Skin epidermis (tissue), 12 donors: ENCODE measurements at regions not wholly inside any gene's neighbourhood (a gene's known extent, or its start where the extent isn't known, plus 50 kb on each side); places are given as distances from the start of the nearest gene placed in this dataset.
A peak's percentile ranks its signal among the peaks of the same experiment; 100 is the strongest.
"Not testable (repeated sequence)": the region's sequence is repeated elsewhere in the genome, so short reads cannot be mapped to it uniquely, and the experiment has no call there.

Experiments used
- H3K27ac ChIP-seq, 21 experiments: fragments of 200-600 bp; sonication (generic) in 11 of 21; one replicate each; pipeline ENCODE4 v1.5.0; 2020; ENCODE audit warnings: mild to moderate bottlenecking in 3 of 21, inconsistent platforms in 2 of 21, moderate library complexity in 2 of 21
- H3K4me3 ChIP-seq, 7 experiments: fragments of 200-600 bp; sonication (generic) in 2 of 7; one replicate each; pipeline ENCODE4 v1.5.0; 2020; ENCODE audit warnings: inconsistent platforms in 2 of 7, mild to moderate bottlenecking in 2 of 7, moderate library complexity in 1 of 7

GRCh38 chr14:57066463-57066862 lies 202.2 kb downstream of the EXOC5 start:
- Histone ChIP-seq H3K4me3 (no peak overlapping the region), H3K27ac (no peak overlapping the region)

GRCh38 chr14:57061009-57061711 lies 207.5 kb downstream of the EXOC5 start:
- Histone ChIP-seq H3K4me3 (no peak overlapping the region), H3K27ac (no peak overlapping the region)

GRCh38 chr14:57060276-57060955 lies 208.3 kb downstream of the EXOC5 start:
- H3K27ac ChIP-seq: peak overlapping the region in 5 of 21 experiments; percentile 3 to 73 (median 40)
- no peak overlapping the region for H3K4me3 ChIP-seq

GRCh38 chr14:57058319-57058718 lies 210.4 kb downstream of the EXOC5 start:
- H3K4me3 ChIP-seq: no peak overlapping the region
- H3K27ac ChIP-seq: no peak overlapping the region

GRCh38 chr14:57057803-57058202 lies 210.9 kb downstream of the EXOC5 start:
- H3K4me3 ChIP-seq: no peak overlapping the region
- H3K27ac ChIP-seq: no peak overlapping the region

- not testable (repeated sequence) for H3K4me3 ChIP-seq, H3K27ac ChIP-seq
These were observed 212.2 kb downstream of the EXOC5 start for GRCh38 chr14:57056522-57056921.

GRCh38 chr14:57052705-57053302 lies 215.9 kb downstream of the EXOC5 start:
- H3K4me3 ChIP-seq: no peak overlapping the region
- H3K27ac ChIP-seq: no peak overlapping the region

GRCh38 chr14:57051633-57052032 lies 217.1 kb downstream of the EXOC5 start:
- H3K4me3 ChIP-seq: no peak overlapping the region
- no peak overlapping the region for H3K27ac ChIP-seq

- Histone ChIP-seq H3K4me3 (no peak overlapping the region), H3K27ac (no peak overlapping the region)
These were observed 218.9 kb downstream of the EXOC5 start for GRCh38 chr14:57049848-57050247.

- Histone ChIP-seq H3K27ac (no peak overlapping the region), H3K4me3 (no peak overlapping the region)
These were observed 222.5 kb downstream of the EXOC5 start for GRCh38 chr14:57046175-57046574.

GRCh38 chr14:57044101-57044973 lies 224.4 kb downstream of the EXOC5 start:
- not testable (repeated sequence) for H3K27ac ChIP-seq

GRCh38 chr14:57038689-57039088 lies 228.4 kb upstream of the OTX2 start:
- H3K4me3 ChIP-seq: no peak overlapping the region
- H3K27ac ChIP-seq: no peak overlapping the region

More at GRCh38 chr14:57044101-57044973, 224.4 kb downstream of the EXOC5 start:
- H3K4me3 ChIP-seq: not testable (repeated sequence)

GRCh38 chr14:57031474-57031873 lies 221.2 kb upstream of the OTX2 start:
- no peak overlapping the region for H3K4me3 ChIP-seq
- no peak overlapping the region for H3K27ac ChIP-seq

GRCh38 chr14:57029620-57030253 lies 219.5 kb upstream of the OTX2 start:
- no peak overlapping the region for H3K27ac ChIP-seq
- no peak overlapping the region for H3K4me3 ChIP-seq

- H3K4me3 ChIP-seq: no peak overlapping the region
- no peak overlapping the region for H3K27ac ChIP-seq
These were observed 215.2 kb upstream of the OTX2 start for GRCh38 chr14:57025456-57025855.

GRCh38 chr14:57022608-57023007 lies 212.3 kb upstream of the OTX2 start:
- H3K4me3 ChIP-seq: no peak overlapping the region
- no peak overlapping the region for H3K27ac ChIP-seq

GRCh38 chr14:57018065-57018464 lies 207.8 kb upstream of the OTX2 start:
- H3K4me3 ChIP-seq: no peak overlapping the region
- H3K27ac ChIP-seq: no peak overlapping the region

- no peak overlapping the region for H3K27ac ChIP-seq
These were observed 203.7 kb upstream of the OTX2 start for GRCh38 chr14:57013987-57014386.

GRCh38 chr14:57009585-57010515 lies 199.6 kb upstream of the OTX2 start:
- no peak overlapping the region for H3K27ac ChIP-seq
- no peak overlapping the region for H3K4me3 ChIP-seq

More at GRCh38 chr14:57013987-57014386, 203.7 kb upstream of the OTX2 start:
- H3K4me3 ChIP-seq: no peak overlapping the region
